ENCODE measurements at regions not wholly inside any gene's neighbourhood (a gene's known extent, or its start where the extent isn't known, plus 50 kb on each side); places are given as distances from the start of the nearest gene placed in this dataset.

DNA sequence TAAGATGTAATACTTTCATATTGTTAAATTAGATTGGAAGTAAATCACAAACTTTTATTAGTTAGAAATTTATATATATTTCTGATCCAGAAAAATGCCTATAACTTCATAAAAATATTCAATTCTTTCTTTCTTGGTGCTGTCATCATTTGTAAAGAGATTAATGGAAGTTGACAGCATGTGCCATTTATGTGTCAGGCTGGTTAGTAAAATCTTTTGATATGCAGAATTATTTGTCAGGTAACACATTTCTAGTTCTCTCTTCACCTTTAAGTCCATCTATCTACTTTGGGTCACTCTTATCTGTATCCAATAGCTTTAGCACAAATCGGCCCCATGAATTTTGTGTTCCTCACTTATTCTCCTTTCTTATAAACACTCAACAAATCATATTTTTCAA is 102.9 kb downstream of the ISL1 start:
- intact Hi-C loops (cut with DNase I; ENCODE audit: low total_unique reads), result no loop called here
- H3K36me3 ChIP-seq, result no peaks in the 10 kb centered on the region
- DNase-seq (ENCODE audit: low spot score in 2 of 2), result no peak
- H3K9me3 ChIP-seq, result no peaks in the 10 kb centered on the region
- H3K4me3 ChIP-seq, result no peak overlapping the region
- no peaks in the 10 kb centered on the region for H3K27me3 ChIP-seq
- no peak for TF ChIP-seq POLR2A (IDR thresholded peaks at IDR 0.05)
- TF ChIP-seq, protein P1, sequence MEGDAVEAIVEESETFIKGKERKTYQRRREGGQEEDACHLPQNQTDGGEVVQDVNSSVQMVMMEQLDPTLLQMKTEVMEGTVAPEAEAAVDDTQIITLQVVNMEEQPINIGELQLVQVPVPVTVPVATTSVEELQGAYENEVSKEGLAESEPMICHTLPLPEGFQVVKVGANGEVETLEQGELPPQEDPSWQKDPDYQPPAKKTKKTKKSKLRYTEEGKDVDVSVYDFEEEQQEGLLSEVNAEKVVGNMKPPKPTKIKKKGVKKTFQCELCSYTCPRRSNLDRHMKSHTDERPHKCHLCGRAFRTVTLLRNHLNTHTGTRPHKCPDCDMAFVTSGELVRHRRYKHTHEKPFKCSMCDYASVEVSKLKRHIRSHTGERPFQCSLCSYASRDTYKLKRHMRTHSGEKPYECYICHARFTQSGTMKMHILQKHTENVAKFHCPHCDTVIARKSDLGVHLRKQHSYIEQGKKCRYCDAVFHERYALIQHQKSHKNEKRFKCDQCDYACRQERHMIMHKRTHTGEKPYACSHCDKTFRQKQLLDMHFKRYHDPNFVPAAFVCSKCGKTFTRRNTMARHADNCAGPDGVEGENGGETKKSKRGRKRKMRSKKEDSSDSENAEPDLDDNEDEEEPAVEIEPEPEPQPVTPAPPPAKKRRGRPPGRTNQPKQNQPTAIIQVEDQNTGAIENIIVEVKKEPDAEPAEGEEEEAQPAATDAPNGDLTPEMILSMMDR (IDR thresholded peaks at IDR 0.05), result no peak
- TF ChIP-seq POLR2AphosphoS5 (IDR thresholded peaks at IDR 0.05), result no peak
- no peaks in the 10 kb centered on the region for H3K4me1 ChIP-seq
- no peak overlapping the region for H3K27ac ChIP-seq

DNA sequence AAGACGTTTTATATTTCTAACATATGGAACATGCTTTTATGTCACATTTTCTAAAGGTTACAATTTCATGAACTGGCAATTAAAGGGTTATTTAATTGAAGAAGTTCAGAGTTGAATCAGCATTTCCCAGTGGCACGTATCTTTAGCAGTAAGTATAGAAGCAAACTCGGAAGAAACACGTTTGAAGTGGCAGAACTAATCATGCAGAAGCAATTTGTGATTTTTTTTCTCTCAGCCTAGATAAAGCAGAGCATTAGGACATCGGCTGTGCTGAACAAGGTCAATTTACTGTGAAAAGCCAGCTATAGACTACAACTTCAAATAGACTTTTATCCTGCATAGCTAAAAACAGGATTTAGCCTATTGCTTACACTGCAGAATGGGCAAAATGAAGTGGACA is 104.7 kb downstream of the ISL1 start:
- H3K9me3 ChIP-seq, result no peaks in the 10 kb centered on the region
- H3K4me3 ChIP-seq, result no peak overlapping the region
- no peaks in the 10 kb centered on the region for H3K36me3 ChIP-seq
- no peak for DNase-seq (ENCODE audit: low spot score in 2 of 2)
- intact Hi-C loops (cut with DNase I; ENCODE audit: low total_unique reads), result no loop called here
- H3K27me3 ChIP-seq, result no peaks in the 10 kb centered on the region
- TF ChIP-seq, protein P1 (IDR thresholded peaks at IDR 0.05), result no peak
- TF ChIP-seq POLR2A (IDR thresholded peaks at IDR 0.05) (no peak), POLR2AphosphoS5 (IDR thresholded peaks at IDR 0.05) (no peak)
- H3K27ac ChIP-seq, result no peak overlapping the region
- H3K4me1 ChIP-seq, result no peaks in the 10 kb centered on the region

DNA sequence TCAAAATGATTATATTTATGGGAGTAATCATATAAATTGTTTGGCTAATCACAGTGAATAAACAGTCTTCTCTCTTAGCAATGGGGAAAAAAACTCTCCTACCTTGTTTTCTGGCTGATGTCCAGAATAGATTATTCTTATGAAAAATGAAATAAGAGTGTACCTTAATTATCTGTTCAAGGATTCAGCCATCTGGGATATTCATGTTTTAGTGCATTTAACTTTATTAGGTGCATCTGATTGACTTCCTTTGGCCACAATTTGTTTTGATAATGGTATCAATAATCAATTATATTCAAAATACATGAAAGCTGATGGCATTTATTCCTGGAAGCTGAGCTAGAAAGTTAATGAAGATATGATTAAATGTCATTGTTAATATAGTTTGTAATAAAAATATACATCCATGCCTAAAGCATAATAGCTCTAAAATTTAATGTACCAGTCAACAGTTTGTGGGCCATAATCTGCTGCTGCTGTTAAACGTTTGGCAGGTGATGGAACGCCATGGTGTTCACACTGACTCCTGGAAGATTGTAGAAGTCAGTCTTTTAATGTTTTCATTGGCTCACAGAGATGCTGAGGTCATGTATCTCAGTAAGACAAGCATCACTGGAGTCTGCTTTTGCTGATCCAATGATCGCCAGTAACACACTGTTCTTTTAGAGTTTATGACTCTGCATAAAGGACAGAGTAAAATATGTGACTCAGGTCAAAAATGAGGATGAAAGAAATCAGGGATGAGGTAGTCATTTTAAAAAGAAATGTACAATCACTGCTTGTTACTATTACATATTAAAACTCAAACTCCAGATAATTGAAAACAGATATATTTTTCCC is 105.8 kb downstream of the ISL1 start:
- DNase-seq (ENCODE audit: low spot score in 2 of 2), result no peak
- Histone ChIP-seq H3K36me3 (no peaks in the 10 kb centered on the region), H3K4me1 (no peaks in the 10 kb centered on the region), H3K9me3 (no peaks in the 10 kb centered on the region), H3K27ac (no peak overlapping the region), H3K27me3 (no peaks in the 10 kb centered on the region), H3K4me3 (no peak overlapping the region)
- intact Hi-C loops (cut with DNase I; ENCODE audit: low total_unique reads), result no loop called here
- TF ChIP-seq, protein P1 (IDR thresholded peaks at IDR 0.05), result no peak
- no peak for TF ChIP-seq POLR2AphosphoS5 (IDR thresholded peaks at IDR 0.05)
- TF ChIP-seq POLR2A (IDR thresholded peaks at IDR 0.05), result no peak

DNA sequence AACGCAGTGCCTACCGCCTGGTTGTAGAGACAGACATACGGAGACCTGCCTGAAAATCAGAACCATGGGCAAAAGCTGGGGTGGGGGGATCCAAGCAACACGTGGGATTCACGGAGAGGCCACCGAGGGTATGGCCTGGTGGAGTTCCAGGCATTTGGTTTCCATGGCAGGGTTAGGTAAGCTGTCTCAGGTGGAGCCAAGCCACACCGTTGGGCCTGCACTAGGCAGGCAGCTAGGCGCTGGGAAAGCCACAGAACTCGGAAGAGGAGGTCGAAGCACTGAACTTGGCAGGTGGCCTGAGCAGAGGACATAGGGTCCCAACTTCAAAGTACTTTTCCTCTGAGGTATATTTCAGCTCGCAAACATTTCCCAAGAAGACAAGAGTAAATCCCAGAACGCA is 111.6 kb downstream of the ISL1 start:
- no peak for TF ChIP-seq POLR2A (IDR thresholded peaks at IDR 0.05)
- no peak for TF ChIP-seq POLR2AphosphoS5 (IDR thresholded peaks at IDR 0.05)
- TF ChIP-seq, protein P1 (IDR thresholded peaks at IDR 0.05), result no peak
- no peak for DNase-seq (ENCODE audit: low spot score in 2 of 2)
- Histone ChIP-seq H3K9me3 (no peaks in the 10 kb centered on the region), H3K27ac (no peak overlapping the region), H3K27me3 (no peaks in the 10 kb centered on the region), H3K4me1 (no peaks in the 10 kb centered on the region), H3K36me3 (no peaks in the 10 kb centered on the region), H3K4me3 (no peak overlapping the region)
- intact Hi-C loops (cut with DNase I; ENCODE audit: low total_unique reads), result no loop called here

DNA sequence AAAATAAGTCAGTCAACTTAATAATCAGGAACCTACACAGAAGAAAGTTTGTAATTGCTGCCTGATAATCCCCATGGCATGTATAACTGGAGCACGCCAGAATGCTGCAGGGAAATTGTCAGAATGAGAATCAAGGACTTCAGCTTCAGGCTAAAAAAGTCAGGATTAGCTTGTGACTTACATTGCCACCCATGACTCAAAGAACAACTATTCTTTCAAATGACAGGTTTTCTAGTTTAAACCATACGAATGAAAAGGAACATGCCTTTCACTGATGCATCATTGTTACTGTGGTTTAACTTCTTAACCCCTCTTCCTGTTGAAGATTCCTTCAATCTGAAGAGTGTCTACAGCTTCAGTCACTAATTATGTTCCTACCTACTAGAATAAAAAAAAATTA is 112.4 kb downstream of the ISL1 start:
- H3K36me3 ChIP-seq, result no peaks in the 10 kb centered on the region
- H3K4me1 ChIP-seq, result no peaks in the 10 kb centered on the region
- DNase-seq (ENCODE audit: low spot score in 2 of 2), result no peak
- H3K9me3 ChIP-seq, result no peaks in the 10 kb centered on the region
- H3K27me3 ChIP-seq, result no peaks in the 10 kb centered on the region
- no peak overlapping the region for H3K4me3 ChIP-seq
- TF ChIP-seq, protein P1 (IDR thresholded peaks at IDR 0.05), result no peak
- TF ChIP-seq POLR2A (IDR thresholded peaks at IDR 0.05) (no peak), POLR2AphosphoS5 (IDR thresholded peaks at IDR 0.05) (no peak)
- intact Hi-C loops (cut with DNase I; ENCODE audit: low total_unique reads), result no loop called here
- H3K27ac ChIP-seq, result no peak overlapping the region
